Fibroblast of peridontal ligament (primary cell): ENCODE measurements at regions not wholly inside any gene's neighbourhood (a gene's known extent, or its start where the extent isn't known, plus 50 kb on each side); places are given as distances from the start of the nearest gene placed in this dataset.
A peak's percentile ranks its signal among the peaks of the same experiment; 100 is the strongest.

Source experiments
- DNase-seq: peaks from one replicate; pipeline ENCODE4 v3.0.0-alpha.2; 2010; ENCODE audit errors: extremely low read depth

GRCh38 chrX:22325096-22325495 is 52.4 kb downstream of the CBLL2 start:
- peak; percentile 29 for DNase-seq

GRCh38 chrX:22329783-22330182 is 57.1 kb downstream of the CBLL2 start:
- DNase-seq = no peak

DNA sequence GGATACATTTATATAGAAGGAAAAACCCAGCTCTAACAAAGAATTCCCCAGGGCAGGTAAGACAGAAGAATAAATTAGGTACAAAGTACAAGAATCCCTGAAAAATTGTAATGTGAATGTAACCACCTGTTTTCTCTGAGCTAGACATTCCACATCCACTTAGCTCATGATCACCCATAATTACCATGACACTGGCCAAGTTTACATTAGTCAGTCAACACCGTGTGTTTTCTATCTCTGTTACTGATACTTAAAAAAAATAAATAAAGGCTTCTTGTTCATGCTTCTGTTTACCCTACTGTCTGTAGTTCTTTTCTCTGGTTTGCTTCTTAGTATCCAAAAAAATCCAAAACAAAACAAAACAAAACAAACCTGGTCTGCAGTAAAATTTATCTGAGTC is 66.0 kb downstream of the CBLL2 start:
- DNase-seq = peak; percentile 77

DNA sequence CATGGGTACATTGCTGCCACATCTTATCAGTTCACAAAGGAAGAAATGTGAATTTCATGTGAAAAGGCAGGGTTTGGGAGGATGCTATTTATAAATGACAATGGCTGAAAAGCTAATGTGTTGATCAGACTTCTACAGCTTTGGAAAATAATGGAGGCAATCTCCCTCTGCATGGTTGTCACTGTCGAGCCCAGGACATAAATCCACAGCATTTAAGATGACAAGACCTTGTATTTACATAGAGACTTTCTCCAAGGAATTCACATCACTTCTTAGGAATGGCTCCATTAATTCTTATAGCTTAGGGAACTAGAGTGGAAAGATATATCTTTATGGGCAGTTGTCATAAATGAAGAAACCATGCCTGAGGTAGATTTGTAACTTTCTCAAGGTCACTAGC is 66.7 kb downstream of the CBLL2 start:
- no peak for DNase-seq

GRCh38 chrX:22340022-22340616 is 67.4 kb downstream of the CBLL2 start:
- DNase-seq = peak; percentile 14

DNA sequence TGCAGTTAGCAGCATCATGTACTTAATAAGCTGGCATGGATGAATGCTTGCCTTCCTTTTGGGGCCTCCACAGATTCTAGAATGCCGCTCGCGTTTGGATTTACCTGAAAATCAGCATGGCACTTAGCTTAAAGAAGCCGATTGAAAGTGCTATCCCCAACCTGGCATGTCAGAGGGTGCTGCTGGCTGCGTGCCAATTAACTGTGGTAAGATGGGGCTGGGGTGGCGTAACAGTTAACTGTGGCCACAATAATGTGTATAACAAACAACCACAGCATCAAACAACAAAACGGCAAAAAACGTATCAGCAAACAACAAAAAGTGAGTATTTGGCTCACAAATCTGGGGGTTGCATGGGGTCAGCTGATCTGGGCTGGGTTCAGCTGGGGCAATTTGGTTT is 70.5 kb downstream of the CBLL2 start:
- DNase-seq = no peak

DNA sequence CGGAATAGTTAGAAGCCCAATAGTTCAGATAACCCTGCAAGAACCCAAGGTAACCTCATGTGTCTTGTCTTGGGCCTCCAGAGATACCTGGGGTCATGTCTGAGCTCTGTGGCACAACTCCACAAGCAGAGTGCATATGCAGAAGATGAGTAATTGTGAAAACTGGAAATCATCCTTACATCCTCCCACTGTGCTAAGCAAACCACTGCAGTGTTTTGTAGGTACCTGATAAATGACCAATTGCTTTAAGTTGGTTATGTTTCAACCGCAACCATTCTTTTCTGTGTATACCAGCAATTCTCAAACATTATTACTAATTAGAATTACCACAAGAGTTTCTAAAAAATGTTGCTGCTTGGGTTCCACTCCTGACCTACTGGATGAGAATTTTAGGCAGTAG is 73.2 kb downstream of the CBLL2 start:
- DNase-seq = peak; percentile 6

- DNase-seq = no peak
Observed at GRCh38 chrX:22347491-22347890, 74.8 kb downstream of the CBLL2 start.

DNA sequence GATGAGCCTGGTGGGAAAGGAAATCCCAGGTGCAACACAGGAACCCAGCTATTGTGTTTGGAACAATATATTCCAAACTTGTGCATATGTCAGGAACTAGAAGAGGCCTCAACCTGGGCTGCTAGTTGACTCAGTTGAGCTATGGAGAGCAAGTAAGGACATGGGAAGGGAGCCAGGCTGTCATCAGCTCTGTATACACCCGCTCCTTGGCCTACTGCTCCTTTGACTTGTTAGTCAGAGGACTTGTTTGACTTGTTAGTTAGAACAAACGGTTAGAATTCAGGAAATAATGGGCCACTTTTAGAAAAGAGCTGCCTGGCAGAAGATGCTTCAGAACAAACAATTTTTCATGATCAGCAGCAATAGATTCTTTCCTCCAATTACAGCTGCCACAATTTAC is 76.4 kb downstream of the CBLL2 start:
- no peak for DNase-seq

- no peak for DNase-seq
Observed at GRCh38 chrX:22351076-22351475, 78.4 kb downstream of the CBLL2 start.

- DNase-seq = no peak
Observed at GRCh38 chrX:22351966-22352365, 79.3 kb downstream of the CBLL2 start.

DNA sequence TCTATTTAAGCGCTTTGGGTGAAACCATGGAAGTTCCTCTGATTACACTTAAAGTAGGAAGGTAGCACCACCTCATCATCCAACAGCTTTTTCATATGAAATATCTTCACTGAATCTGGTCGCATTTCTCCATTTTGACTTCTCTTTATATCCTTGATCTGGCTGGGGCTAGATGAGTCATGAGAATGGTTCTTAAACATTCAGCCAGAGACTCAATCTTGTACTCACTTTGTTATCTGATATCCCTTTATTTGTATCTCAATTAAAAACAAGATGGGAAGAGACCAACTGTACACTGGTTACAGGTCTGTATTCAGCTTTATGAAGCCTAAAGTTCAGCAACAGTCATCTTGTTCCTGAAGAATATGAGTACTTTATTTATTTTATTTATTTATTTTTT is 84.9 kb downstream of the CBLL2 start:
- peak; percentile 29 for DNase-seq

DNA sequence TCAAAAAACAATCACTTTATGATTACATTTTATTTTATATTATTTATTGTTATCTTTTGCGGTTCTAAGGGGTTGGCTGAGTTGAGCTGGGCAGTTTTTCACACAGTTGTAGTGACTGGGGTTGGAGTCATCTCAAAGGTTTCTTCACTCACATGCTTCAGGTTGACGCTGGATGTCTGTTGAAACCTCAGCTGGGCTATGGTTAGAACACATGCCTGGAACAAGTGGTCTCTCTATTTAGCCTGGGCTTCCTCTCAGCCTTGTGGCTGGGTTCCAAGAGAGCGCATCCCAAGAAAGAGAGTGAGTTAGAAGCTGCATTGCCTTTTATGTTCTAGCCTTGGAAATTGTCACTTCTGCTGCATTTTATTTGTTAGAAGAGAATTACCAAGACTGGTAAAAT is 87.4 kb downstream of the CBLL2 start:
- DNase-seq = no peak

DNA sequence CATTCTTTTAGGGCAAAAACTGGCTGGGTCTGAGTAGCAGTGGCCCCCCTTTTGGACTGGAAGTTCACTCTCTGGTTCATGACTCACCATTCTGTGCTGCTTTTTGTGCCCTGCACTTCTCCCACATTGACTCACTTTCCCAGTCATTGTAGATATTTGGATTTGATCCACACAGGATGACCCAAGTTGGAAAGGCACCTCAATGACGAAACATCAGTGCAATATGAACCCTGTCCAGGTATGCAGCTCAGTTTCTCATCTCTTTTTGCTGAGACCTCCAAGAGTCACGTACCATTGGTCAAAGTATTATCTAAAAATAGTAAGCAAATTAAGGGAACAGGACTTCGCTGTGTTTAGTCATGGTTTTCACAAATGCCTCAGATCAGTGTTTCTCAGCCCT is 92.7 kb downstream of the CBLL2 start:
- peak; percentile 74 for DNase-seq

GRCh38 chrX:22366166-22366702 is 93.5 kb downstream of the CBLL2 start:
- peak; percentile 64 for DNase-seq

- DNase-seq = no peak
Observed at GRCh38 chrX:22366906-22367305, 94.2 kb downstream of the CBLL2 start.

GRCh38 chrX:22373094-22373493 is 100.4 kb downstream of the CBLL2 start:
- no peak for DNase-seq

- no peak for DNase-seq
Observed at GRCh38 chrX:22373766-22374165, 101.1 kb downstream of the CBLL2 start.

DNA sequence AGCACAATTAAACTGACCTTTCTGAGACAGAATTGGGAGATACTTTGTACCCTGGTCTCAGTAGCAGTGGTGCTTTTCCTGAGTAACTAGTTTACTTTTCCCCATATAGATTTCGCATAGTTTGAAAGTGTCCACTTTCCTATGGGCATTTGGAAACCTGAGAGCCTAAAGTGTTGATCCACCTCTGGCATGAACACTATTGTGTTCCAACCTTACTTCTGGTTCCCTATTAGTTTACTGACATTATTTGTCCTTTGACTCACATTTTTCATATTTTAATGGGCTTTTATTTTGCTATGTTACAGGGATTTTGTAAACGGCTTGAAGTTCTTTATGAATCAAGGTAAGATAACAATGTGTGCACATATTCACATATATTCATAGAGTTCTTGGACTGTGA is 103.7 kb downstream of the CBLL2 start:
- DNase-seq = no peak

- DNase-seq = no peak
Observed at GRCh38 chrX:22378296-22378695, 105.6 kb downstream of the CBLL2 start.

DNA sequence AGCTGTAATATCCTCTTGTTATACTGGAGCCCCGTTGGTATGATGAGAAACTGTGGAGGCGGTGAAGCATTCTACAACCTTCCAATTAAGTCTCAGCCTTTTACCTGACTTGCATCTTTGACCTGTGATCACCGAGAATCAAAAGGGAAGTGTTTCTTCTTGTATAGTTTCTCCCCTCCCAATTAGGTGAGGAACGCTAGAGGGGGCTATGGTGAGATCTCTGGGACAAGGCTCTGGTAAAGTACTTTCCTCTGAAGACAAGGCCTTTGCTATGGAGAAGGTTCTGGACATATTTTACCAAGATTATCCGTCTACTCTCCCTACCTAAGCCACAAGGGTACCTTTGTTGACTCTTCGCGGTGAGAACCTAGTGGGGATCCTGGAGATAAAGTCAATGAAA is 111.3 kb downstream of the CBLL2 start:
- no peak for DNase-seq

GRCh38 chrX:22389556-22390179 is 117.0 kb downstream of the CBLL2 start:
- DNase-seq = peak; percentile 82

- DNase-seq = no peak
Observed at GRCh38 chrX:22392133-22392948, 119.6 kb downstream of the CBLL2 start.
